ENCODE measurements at regions not wholly inside any gene's neighbourhood (a gene's known extent, or its start where the extent isn't known, plus 50 kb on each side); places are given as distances from the start of the nearest gene placed in this dataset.

GRCh38 chr11:112418438-112418837 is 157.8 kb upstream of the PLET1 start:
- H3K4me3 ChIP-seq (ENCODE audit: low read length in 2 of 2), result no peak overlapping the region
- no peak overlapping the region for H2AFZ ChIP-seq (ENCODE audit: low read length)
- no peak overlapping the region for H3K4ac ChIP-seq (ENCODE audit: low read length)
- H3K79me1 ChIP-seq (ENCODE audit: low read depth, low read length), result no peaks in the 10 kb centered on the region
- H4K8ac ChIP-seq (ENCODE audit: low read depth, low read length), result no peak overlapping the region
- H4K91ac ChIP-seq (ENCODE audit: low read depth, low read length, poor library complexity), result no peak overlapping the region
- H3K9me3 ChIP-seq (replicated peaks in 1 of 2; ENCODE audit: control insufficient read depth in 2 of 2, insufficient read depth in 1 of 2, low read depth in 1 of 2, low read length in 2 of 2), result no peaks in the 10 kb centered on the region
- no peak overlapping the region for H3K23ac ChIP-seq (ENCODE audit: low read depth, low read length, poor library complexity)
- H2BK12ac ChIP-seq (ENCODE audit: low read length), result no peak overlapping the region
- H2BK120ac ChIP-seq (ENCODE audit: low read depth, low read length), result no peak overlapping the region
- H3K4me1 ChIP-seq (ENCODE audit: control insufficient read depth in 2 of 2, insufficient read depth in 1 of 2, low read depth in 1 of 2, low read length in 2 of 2), result no peaks in the 10 kb centered on the region
- no peaks in the 10 kb centered on the region for H3K36me3 ChIP-seq (replicated peaks in 1 of 2; ENCODE audit: control insufficient read depth in 2 of 2, insufficient read depth in 2 of 2, low read length in 2 of 2)
- H3K9ac ChIP-seq (ENCODE audit: low read depth, low read length, poor library complexity), result no peak overlapping the region
- H2AK5ac ChIP-seq (ENCODE audit: low read depth, low read length), result no peak overlapping the region
- DNase-seq (ENCODE audit: low spot score), result no peak
- no peak overlapping the region for H3K27ac ChIP-seq (replicated peaks; ENCODE audit: low read length)
- no peak overlapping the region for H3K18ac ChIP-seq (ENCODE audit: low read length)
- WGBS, 2 donors (ENCODE audit: extremely low coverage in 2 of 2, insufficient read length in 2 of 2, insufficient replicate concordance in 1 of 2), result no CpG with 5 or more reads among the region's 1 CpG
- no peak overlapping the region for H2BK5ac ChIP-seq (ENCODE audit: low read length)
- H3K4me2 ChIP-seq (ENCODE audit: insufficient read depth, low read length, poor library complexity, severe bottlenecking), result no peak overlapping the region
- no peak overlapping the region for H3K14ac ChIP-seq (ENCODE audit: low read length)
- no peaks in the 10 kb centered on the region for H3K27me3 ChIP-seq (ENCODE audit: control insufficient read depth in 3 of 3, insufficient read depth in 3 of 3, low read depth in 1 of 3, low read length in 3 of 3)
- no peak overlapping the region for H2BK15ac ChIP-seq (ENCODE audit: low read length)

DNA sequence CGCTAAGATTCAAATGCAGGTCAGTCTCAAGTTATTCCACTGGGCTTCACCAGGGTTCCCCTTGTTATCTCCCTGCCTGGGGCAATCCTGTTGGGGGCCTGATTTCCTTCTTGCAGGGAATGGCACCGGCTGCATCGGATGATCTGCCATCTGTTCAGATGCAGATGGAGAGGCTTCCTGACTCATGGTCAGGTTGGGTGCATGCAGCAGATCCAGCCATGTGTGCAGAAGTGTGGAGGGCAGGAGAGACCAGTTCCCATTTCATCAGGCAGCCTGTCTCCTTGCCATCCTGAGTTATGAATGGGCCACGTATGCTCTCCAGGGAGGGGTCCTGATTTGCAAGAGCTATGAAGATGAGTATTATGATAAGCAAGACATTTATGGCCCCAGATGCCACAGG is 161.2 kb upstream of the PLET1 start:
- Histone ChIP-seq H3K4me1 (ENCODE audit: control insufficient read depth in 2 of 2, insufficient read depth in 1 of 2, low read depth in 1 of 2, low read length in 2 of 2) (no peaks in the 10 kb centered on the region), H3K18ac (ENCODE audit: low read length) (no peak overlapping the region), H2AFZ (ENCODE audit: low read length) (no peak overlapping the region), H3K4me3 (ENCODE audit: low read length in 2 of 2) (no peak overlapping the region), H3K36me3 (replicated peaks in 1 of 2; ENCODE audit: control insufficient read depth in 2 of 2, insufficient read depth in 2 of 2, low read length in 2 of 2) (no peaks in the 10 kb centered on the region), H3K23ac (ENCODE audit: low read depth, low read length, poor library complexity) (no peak overlapping the region), H3K27ac (replicated peaks; ENCODE audit: low read length) (no peak overlapping the region), H3K4ac (ENCODE audit: low read length) (no peak overlapping the region), H3K9me3 (replicated peaks in 1 of 2; ENCODE audit: control insufficient read depth in 2 of 2, insufficient read depth in 1 of 2, low read depth in 1 of 2, low read length in 2 of 2) (no peaks in the 10 kb centered on the region), H3K4me2 (ENCODE audit: insufficient read depth, low read length, poor library complexity, severe bottlenecking) (no peak overlapping the region), H2BK5ac (ENCODE audit: low read length) (no peak overlapping the region), H3K79me1 (ENCODE audit: low read depth, low read length) (no peaks in the 10 kb centered on the region), H2BK12ac (ENCODE audit: low read length) (no peak overlapping the region), H4K8ac (ENCODE audit: low read depth, low read length) (no peak overlapping the region), H2BK15ac (ENCODE audit: low read length) (no peak overlapping the region), H3K27me3 (ENCODE audit: control insufficient read depth in 3 of 3, insufficient read depth in 3 of 3, low read depth in 1 of 3, low read length in 3 of 3) (no peaks in the 10 kb centered on the region), H4K91ac (ENCODE audit: low read depth, low read length, poor library complexity) (no peak overlapping the region), H2BK120ac (ENCODE audit: low read depth, low read length) (no peak overlapping the region), H2AK5ac (ENCODE audit: low read depth, low read length) (no peak overlapping the region), H3K9ac (ENCODE audit: low read depth, low read length, poor library complexity) (no peak overlapping the region), H3K14ac (ENCODE audit: low read length) (no peak overlapping the region)
- WGBS, 2 donors (ENCODE audit: extremely low coverage in 2 of 2, insufficient read length in 2 of 2, insufficient replicate concordance in 1 of 2), result no CpG with 5 or more reads among the region's 4 CpGs
- DNase-seq (ENCODE audit: low spot score), result no peak

- H3K79me1 ChIP-seq (ENCODE audit: low read depth, low read length), result no peaks in the 10 kb centered on the region
- DNase-seq (ENCODE audit: low spot score), result no peak
- no peak overlapping the region for H3K14ac ChIP-seq (ENCODE audit: low read length)
- H2BK15ac ChIP-seq (ENCODE audit: low read length), result no peak overlapping the region
- no peak overlapping the region for H3K27ac ChIP-seq (replicated peaks; ENCODE audit: low read length)
- no peak overlapping the region for H3K18ac ChIP-seq (ENCODE audit: low read length)
- H2BK120ac ChIP-seq (ENCODE audit: low read depth, low read length), result no peak overlapping the region
- no peak overlapping the region for H4K91ac ChIP-seq (ENCODE audit: low read depth, low read length, poor library complexity)
- H3K9ac ChIP-seq (ENCODE audit: low read depth, low read length, poor library complexity), result no peak overlapping the region
- no peak overlapping the region for H2AK5ac ChIP-seq (ENCODE audit: low read depth, low read length)
- no CpG with 5 or more reads among the region's 5 CpGs for WGBS, 2 donors (ENCODE audit: extremely low coverage in 2 of 2, insufficient read length in 2 of 2, insufficient replicate concordance in 1 of 2)
- H2AFZ ChIP-seq (ENCODE audit: low read length), result no peak overlapping the region
- no peak overlapping the region for H2BK5ac ChIP-seq (ENCODE audit: low read length)
- no peaks in the 10 kb centered on the region for H3K4me1 ChIP-seq (ENCODE audit: control insufficient read depth in 2 of 2, insufficient read depth in 1 of 2, low read depth in 1 of 2, low read length in 2 of 2)
- H3K4me3 ChIP-seq (ENCODE audit: low read length in 2 of 2), result no peak overlapping the region
- H3K23ac ChIP-seq (ENCODE audit: low read depth, low read length, poor library complexity), result no peak overlapping the region
- H3K9me3 ChIP-seq (replicated peaks in 1 of 2; ENCODE audit: control insufficient read depth in 2 of 2, insufficient read depth in 1 of 2, low read depth in 1 of 2, low read length in 2 of 2), result no peaks in the 10 kb centered on the region
- H3K36me3 ChIP-seq (replicated peaks in 1 of 2; ENCODE audit: control insufficient read depth in 2 of 2, insufficient read depth in 2 of 2, low read length in 2 of 2), result no peaks in the 10 kb centered on the region
- no peak overlapping the region for H4K8ac ChIP-seq (ENCODE audit: low read depth, low read length)
- no peak overlapping the region for H3K4me2 ChIP-seq (ENCODE audit: insufficient read depth, low read length, poor library complexity, severe bottlenecking)
- H3K27me3 ChIP-seq (ENCODE audit: control insufficient read depth in 3 of 3, insufficient read depth in 3 of 3, low read depth in 1 of 3, low read length in 3 of 3), result no peaks in the 10 kb centered on the region
- no peak overlapping the region for H2BK12ac ChIP-seq (ENCODE audit: low read length)
- no peak overlapping the region for H3K4ac ChIP-seq (ENCODE audit: low read length)
These were observed 164.5 kb upstream of the PLET1 start for GRCh38 chr11:112425121-112425520.

GRCh38 chr11:112437096-112437495 is 176.4 kb upstream of the PLET1 start:
- Histone ChIP-seq H3K27ac (replicated peaks; ENCODE audit: low read length) (no peak overlapping the region), H3K4me1 (ENCODE audit: control insufficient read depth in 2 of 2, insufficient read depth in 1 of 2, low read depth in 1 of 2, low read length in 2 of 2) (no peaks in the 10 kb centered on the region), H3K18ac (ENCODE audit: low read length) (no peak overlapping the region), H4K8ac (ENCODE audit: low read depth, low read length) (no peak overlapping the region), H2AFZ (ENCODE audit: low read length) (no peak overlapping the region), H3K23ac (ENCODE audit: low read depth, low read length, poor library complexity) (no peak overlapping the region), H3K4me3 (ENCODE audit: low read length in 2 of 2) (no peak overlapping the region), H3K4ac (ENCODE audit: low read length) (no peak overlapping the region), H3K27me3 (ENCODE audit: control insufficient read depth in 3 of 3, insufficient read depth in 3 of 3, low read depth in 1 of 3, low read length in 3 of 3) (no peaks in the 10 kb centered on the region), H3K9me3 (replicated peaks in 1 of 2; ENCODE audit: control insufficient read depth in 2 of 2, insufficient read depth in 1 of 2, low read depth in 1 of 2, low read length in 2 of 2) (peaks cover 0 to 2% of the 10 kb centered on the region in 2 donors), H3K36me3 (replicated peaks in 1 of 2; ENCODE audit: control insufficient read depth in 2 of 2, insufficient read depth in 2 of 2, low read length in 2 of 2) (no peaks in the 10 kb centered on the region), H3K4me2 (ENCODE audit: insufficient read depth, low read length, poor library complexity, severe bottlenecking) (no peak overlapping the region), H2BK5ac (ENCODE audit: low read length) (no peak overlapping the region), H4K91ac (ENCODE audit: low read depth, low read length, poor library complexity) (no peak overlapping the region), H2BK120ac (ENCODE audit: low read depth, low read length) (no peak overlapping the region), H2BK15ac (ENCODE audit: low read length) (no peak overlapping the region), H3K9ac (ENCODE audit: low read depth, low read length, poor library complexity) (no peak overlapping the region), H3K14ac (ENCODE audit: low read length) (no peak overlapping the region), H2BK12ac (ENCODE audit: low read length) (no peak overlapping the region), H3K79me1 (ENCODE audit: low read depth, low read length) (no peaks in the 10 kb centered on the region), H2AK5ac (ENCODE audit: low read depth, low read length) (no peak overlapping the region)
- WGBS, 2 donors (ENCODE audit: extremely low coverage in 2 of 2, insufficient read length in 2 of 2, insufficient replicate concordance in 1 of 2), result no CpG with 5 or more reads among the region's 2 CpGs
- DNase-seq (ENCODE audit: low spot score), result no peak

Measured in neuronal stem cell (in vitro differentiated cells).